ENCODE measurements at regions not wholly inside any gene's neighbourhood (a gene's known extent, or its start where the extent isn't known, plus 50 kb on each side); places are given as distances from the start of the nearest gene placed in this dataset.
"Not testable (repeated sequence)": the region's sequence is repeated elsewhere in the genome, so short reads cannot be mapped to it uniquely, and the experiment has no call there.

GRCh38 chrX:36898301-36898700 is 109.9 kb upstream of the FAM47C start:
- H3K4me3 ChIP-seq (ENCODE audit: low read depth, low read length) = no peak overlapping the region
- DNase-seq (ENCODE audit: low read depth) = peak; percentile 0
- peak; percentile 25 for TF ChIP-seq CTCF (IDR thresholded peaks at IDR 0.05; ENCODE audit: insufficient read depth, low read depth, low read length, missing control alignments)

- not testable (repeated sequence) for DNase-seq (ENCODE audit: low read depth); H3K4me3 ChIP-seq (ENCODE audit: low read depth, low read length)
These were observed 103.6 kb upstream of the FAM47C start for GRCh38 chrX:36904561-36904960.

- TF ChIP-seq CTCF (IDR thresholded peaks at IDR 0.05; ENCODE audit: insufficient read depth, low read depth, low read length, missing control alignments) = peak; percentile 20
- H3K4me3 ChIP-seq (ENCODE audit: low read depth, low read length) = no peak overlapping the region
- DNase-seq (ENCODE audit: low read depth) = peak; percentile 16
These were observed 99.1 kb upstream of the FAM47C start for GRCh38 chrX:36908801-36909675.

- H3K4me3 ChIP-seq (ENCODE audit: low read depth, low read length) = no peak overlapping the region
- no peak for DNase-seq (ENCODE audit: low read depth)
- no peak for TF ChIP-seq CTCF (IDR thresholded peaks at IDR 0.05; ENCODE audit: insufficient read depth, low read depth, low read length, missing control alignments)
These were observed 98.5 kb upstream of the FAM47C start for GRCh38 chrX:36909676-36910030.

GRCh38 chrX:36913551-36913950 is 94.6 kb upstream of the FAM47C start:
- no peak for DNase-seq (ENCODE audit: low read depth)
- TF ChIP-seq CTCF (IDR thresholded peaks at IDR 0.05; ENCODE audit: insufficient read depth, low read depth, low read length, missing control alignments) = no peak
- no peak overlapping the region for H3K4me3 ChIP-seq (ENCODE audit: low read depth, low read length)

- no peak for TF ChIP-seq CTCF (IDR thresholded peaks at IDR 0.05; ENCODE audit: insufficient read depth, low read depth, low read length, missing control alignments)
- DNase-seq (ENCODE audit: low read depth) = no peak
- no peak overlapping the region for H3K4me3 ChIP-seq (ENCODE audit: low read depth, low read length)
These were observed 91.2 kb upstream of the FAM47C start for GRCh38 chrX:36916941-36917340.

- H3K4me3 ChIP-seq (ENCODE audit: low read depth, low read length) = no peak overlapping the region
- no peak for TF ChIP-seq CTCF (IDR thresholded peaks at IDR 0.05; ENCODE audit: insufficient read depth, low read depth, low read length, missing control alignments)
- DNase-seq (ENCODE audit: low read depth) = no peak
These were observed 80.5 kb upstream of the FAM47C start for GRCh38 chrX:36927712-36928111.
